Testis (tissue), 2 donors: ENCODE measurements at regions not wholly inside any gene's neighbourhood (a gene's known extent, or its start where the extent isn't known, plus 50 kb on each side); places are given as distances from the start of the nearest gene placed in this dataset.
"Not testable (repeated sequence)": the region's sequence is repeated elsewhere in the genome, so short reads cannot be mapped to it uniquely, and the experiment has no call there.

ENCODE experiments used
- DNase-seq: peaks from one replicate; pipeline ENCODE4 v3.0.0-alpha.2; 2019
- H3K27ac ChIP-seq, 2 donors: fragments of 200-600 bp; sonication (generic); one replicate each; pipeline ENCODE4 v1.5.1; 2019
- H3K27me3 ChIP-seq: fragments of 200-600 bp; sonication (generic); one replicate; pipeline ENCODE4 v1.5.1; 2019
- H3K36me3 ChIP-seq: fragments of 200-600 bp; sonication (generic); one replicate; pipeline ENCODE4 v1.5.1; 2017; ENCODE audit warnings: low read depth; ENCODE audit errors: missing control alignments
- H3K4me1 ChIP-seq: fragments of 200-600 bp; sonication (generic); one replicate; pipeline ENCODE4 v1.5.1; 2019
- H3K4me3 ChIP-seq, 2 donors: fragments of 200-600 bp; sonication (generic); one replicate each; pipeline ENCODE4 v1.5.1; 2017 to 2019
- H3K9me3 ChIP-seq: fragments of 200-600 bp; sonication (generic); one replicate; pipeline ENCODE4 v1.5.1; 2017
- POLR2A ChIP-seq: fragments of 450-650 bp; IDR thresholded peaks from one replicate; pipeline ENCODE4 v1.6.1; 2017; ENCODE audit warnings: antibody characterized with exemption, mild to moderate bottlenecking, moderate library complexity
- WGBS, 2 donors: methylation state at CpG; one replicate each; pipeline ENCODE4 v1.1.5; 2018; 5-methylcytosine and 5-hydroxymethylcytosine counted together
- intact Hi-C: fragments of 100-400 bp; cut with DNase I; formaldehyde crosslinking; loops from one replicate; pipeline ENCODE4 v1.15.1; 2023; ENCODE audit warnings: low total_unique reads
- TF ChIP-seq, protein P1 (sequence below), 3 experiments: fragments of 450-650 bp in 2 of 3; fragments of 200-600 bp in 1 of 3; sonication (generic) in 1 of 3; IDR thresholded peaks; one replicate each; pipeline ENCODE4 v1.5.1; 2016 to 2019; ENCODE audit warnings: antibody characterized with exemption in 3 of 3, mild to moderate bottlenecking in 2 of 3, moderate library complexity in 1 of 3

DNA sequence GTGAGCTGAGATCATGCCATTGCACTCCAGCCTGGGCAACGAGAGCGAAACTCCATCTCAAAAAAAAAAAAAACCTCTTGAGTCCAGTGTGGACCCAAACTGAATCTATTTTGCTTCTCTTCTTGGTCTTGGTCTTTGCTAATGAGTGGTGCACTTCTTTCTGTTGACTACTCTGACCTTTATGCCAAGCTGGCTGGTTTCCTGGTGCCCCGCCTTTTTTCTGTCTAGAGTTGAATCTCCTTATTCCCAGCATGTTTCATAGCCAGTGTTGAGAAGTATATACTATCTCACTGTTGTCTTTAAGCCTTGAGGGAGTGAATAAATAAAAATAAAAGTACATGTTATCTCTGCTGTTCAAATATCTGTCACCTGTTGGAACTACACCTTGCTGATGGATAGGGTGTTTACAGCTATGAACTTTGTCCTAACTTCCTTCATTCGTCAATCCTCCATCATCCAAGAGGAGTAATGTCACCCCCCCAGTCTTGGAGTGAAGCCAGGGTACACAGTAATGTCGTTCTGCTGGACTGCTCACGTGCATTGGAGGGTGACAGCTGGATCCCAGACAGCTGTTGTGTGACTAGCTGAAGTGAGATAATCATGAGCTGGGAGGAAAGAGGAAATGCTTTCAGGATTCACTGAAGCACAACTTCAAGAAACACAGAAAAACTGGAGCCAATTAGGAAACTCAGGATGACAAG, 99.3 kb upstream of the PRKG2 start:
- intact Hi-C loops, result no loop called here
- no peak overlapping the region for H3K27ac ChIP-seq
- WGBS, 2 donors, result 54 to 64% methylated on average over 6 of the region's 6 CpGs
- no peaks in the 10 kb centered on the region for H3K9me3 ChIP-seq
- no peak overlapping the region for H3K4me3 ChIP-seq
- H3K4me1 ChIP-seq, result no peaks in the 10 kb centered on the region
- no peak for DNase-seq
- no peaks in the 10 kb centered on the region for H3K36me3 ChIP-seq
- H3K27me3 ChIP-seq, result no peaks in the 10 kb centered on the region
- TF ChIP-seq POLR2A, result no peak
- TF ChIP-seq, protein P1, sequence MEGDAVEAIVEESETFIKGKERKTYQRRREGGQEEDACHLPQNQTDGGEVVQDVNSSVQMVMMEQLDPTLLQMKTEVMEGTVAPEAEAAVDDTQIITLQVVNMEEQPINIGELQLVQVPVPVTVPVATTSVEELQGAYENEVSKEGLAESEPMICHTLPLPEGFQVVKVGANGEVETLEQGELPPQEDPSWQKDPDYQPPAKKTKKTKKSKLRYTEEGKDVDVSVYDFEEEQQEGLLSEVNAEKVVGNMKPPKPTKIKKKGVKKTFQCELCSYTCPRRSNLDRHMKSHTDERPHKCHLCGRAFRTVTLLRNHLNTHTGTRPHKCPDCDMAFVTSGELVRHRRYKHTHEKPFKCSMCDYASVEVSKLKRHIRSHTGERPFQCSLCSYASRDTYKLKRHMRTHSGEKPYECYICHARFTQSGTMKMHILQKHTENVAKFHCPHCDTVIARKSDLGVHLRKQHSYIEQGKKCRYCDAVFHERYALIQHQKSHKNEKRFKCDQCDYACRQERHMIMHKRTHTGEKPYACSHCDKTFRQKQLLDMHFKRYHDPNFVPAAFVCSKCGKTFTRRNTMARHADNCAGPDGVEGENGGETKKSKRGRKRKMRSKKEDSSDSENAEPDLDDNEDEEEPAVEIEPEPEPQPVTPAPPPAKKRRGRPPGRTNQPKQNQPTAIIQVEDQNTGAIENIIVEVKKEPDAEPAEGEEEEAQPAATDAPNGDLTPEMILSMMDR (IDR thresholded peaks at IDR 0.05), result no peak

DNA sequence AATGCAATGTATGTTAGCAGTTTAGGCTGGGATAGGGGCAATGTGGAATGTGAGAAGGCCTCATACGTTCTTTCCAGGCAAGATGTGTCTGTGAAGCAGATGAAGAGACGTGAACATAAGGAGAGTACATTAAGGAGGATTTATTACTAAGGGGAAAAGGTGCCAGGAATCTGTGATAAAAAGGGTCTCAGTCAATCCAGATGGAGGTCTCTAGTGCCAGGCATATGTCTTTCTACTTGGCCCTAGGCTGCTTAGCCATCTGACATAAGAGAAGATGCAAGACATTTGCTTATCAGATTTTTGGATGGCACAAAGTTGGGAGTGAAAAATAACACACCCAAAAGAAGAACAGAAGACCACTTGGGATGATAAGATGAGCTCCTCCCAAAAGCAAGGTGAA, 93.0 kb upstream of the PRKG2 start:
- Histone ChIP-seq H3K9me3 (no peaks in the 10 kb centered on the region), H3K27me3 (no peaks in the 10 kb centered on the region), H3K36me3 (no peaks in the 10 kb centered on the region), H3K27ac (no peak overlapping the region), H3K4me1 (no peaks in the 10 kb centered on the region), H3K4me3 (no peak overlapping the region)
- no peak for DNase-seq
- intact Hi-C loops, result no loop called here
- no peak for TF ChIP-seq POLR2A
- TF ChIP-seq, protein P1 (IDR thresholded peaks at IDR 0.05), result no peak
- WGBS, 2 donors, result 57 to 66% methylated on average over 2 of the region's 2 CpGs

DNA sequence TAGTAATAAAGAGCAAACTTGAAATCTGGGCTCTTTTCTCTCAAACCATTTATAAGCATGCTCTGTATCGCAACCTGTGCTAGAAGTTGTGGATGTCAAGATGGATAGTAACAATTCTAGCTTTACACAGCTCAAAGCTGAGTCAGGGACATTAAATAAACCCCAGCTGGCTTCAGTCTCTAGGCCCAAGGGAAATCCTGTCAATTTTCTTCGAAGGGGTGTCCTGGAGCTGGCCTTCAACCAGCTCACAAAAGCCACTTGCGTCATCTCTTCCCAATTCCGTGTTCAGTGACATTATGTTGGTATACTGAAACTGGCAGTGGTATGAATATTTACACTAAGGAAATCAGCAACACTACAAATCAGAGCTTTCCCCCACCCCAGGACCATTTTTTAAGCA, 89.8 kb upstream of the PRKG2 start:
- H3K27ac ChIP-seq, result no peak overlapping the region
- no peaks in the 10 kb centered on the region for H3K36me3 ChIP-seq
- no peaks in the 10 kb centered on the region for H3K9me3 ChIP-seq
- no peak overlapping the region for H3K4me3 ChIP-seq
- WGBS, 2 donors, result 81 to 84% methylated on average over 4 of the region's 4 CpGs
- H3K27me3 ChIP-seq, result no peaks in the 10 kb centered on the region
- no peak for TF ChIP-seq POLR2A
- TF ChIP-seq, protein P1 (IDR thresholded peaks at IDR 0.05), result no peak
- DNase-seq, result no peak
- intact Hi-C loops, result no loop called here
- no peaks in the 10 kb centered on the region for H3K4me1 ChIP-seq

DNA sequence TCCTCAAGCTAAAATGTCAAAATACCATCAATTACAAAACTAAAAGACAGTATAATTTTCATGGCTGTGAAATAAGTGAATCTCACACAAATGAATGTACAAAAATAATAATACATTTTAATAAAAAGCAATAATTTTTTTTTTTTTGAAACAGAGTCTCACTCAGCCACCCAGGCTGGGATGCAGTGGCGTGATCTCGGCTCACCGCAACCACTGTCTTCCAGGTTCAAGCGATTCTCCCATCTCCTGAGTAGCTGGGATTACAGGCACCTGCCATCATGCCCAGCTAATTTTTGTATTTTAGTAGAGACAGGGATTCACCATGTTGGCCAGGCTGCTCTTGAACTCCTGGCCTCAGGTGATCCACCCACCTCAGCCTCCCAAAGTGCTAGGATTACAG, 85.3 kb upstream of the PRKG2 start:
- H3K4me3 ChIP-seq, H3K27ac ChIP-seq, H3K36me3 ChIP-seq, intact Hi-C loops, H3K9me3 ChIP-seq, DNase-seq, H3K4me1 ChIP-seq, H3K27me3 ChIP-seq: not testable (repeated sequence)
- 94 to 96% methylated on average over 4 of the region's 4 CpGs for WGBS, 2 donors

DNA sequence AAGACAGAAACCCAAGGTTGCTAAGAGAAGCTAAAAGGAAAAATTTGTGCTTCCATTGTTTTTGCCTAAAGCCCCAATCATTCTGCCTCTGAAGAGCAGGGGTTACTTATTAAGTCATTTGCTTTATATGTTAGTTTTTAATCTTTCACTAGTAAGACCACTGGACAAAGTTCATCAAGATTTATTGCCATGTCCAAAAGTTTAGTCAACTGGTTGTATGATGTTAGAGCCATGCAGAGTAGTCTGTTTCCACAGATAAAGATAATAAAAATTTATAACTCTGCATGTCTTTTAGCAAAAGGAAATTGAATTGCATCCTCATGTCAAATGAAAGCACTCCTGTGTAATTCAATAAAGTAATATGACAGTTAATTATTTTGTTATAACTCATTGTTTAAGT, 75.8 kb upstream of the PRKG2 start:
- no peak for DNase-seq
- TF ChIP-seq, protein P1 (IDR thresholded peaks at IDR 0.05), result no peak
- no peak for TF ChIP-seq POLR2A
- intact Hi-C loops, result no loop called here
- H3K27ac ChIP-seq, result no peak overlapping the region
- no peaks in the 10 kb centered on the region for H3K27me3 ChIP-seq
- no peaks in the 10 kb centered on the region for H3K36me3 ChIP-seq
- no peak overlapping the region for H3K4me3 ChIP-seq
- H3K4me1 ChIP-seq, result no peaks in the 10 kb centered on the region
- H3K9me3 ChIP-seq, result no peaks in the 10 kb centered on the region
